GM12892 (cell line): ENCODE measurements at regions not wholly inside any gene's neighbourhood (a gene's known extent, or its start where the extent isn't known, plus 50 kb on each side); places are given as distances from the start of the nearest gene placed in this dataset.

Source experiments
- POLR2A ChIP-seq: IDR thresholded peaks from 2 replicates; pipeline ENCODE4 v1.6.1; 2011; ENCODE audit warnings: low read depth, low read length, control low read depth
- POLR2AphosphoS5 ChIP-seq: IDR thresholded peaks from 2 replicates; pipeline ENCODE4 v1.6.1; 2011; ENCODE audit warnings: low read depth, low read length, control low read depth

DNA sequence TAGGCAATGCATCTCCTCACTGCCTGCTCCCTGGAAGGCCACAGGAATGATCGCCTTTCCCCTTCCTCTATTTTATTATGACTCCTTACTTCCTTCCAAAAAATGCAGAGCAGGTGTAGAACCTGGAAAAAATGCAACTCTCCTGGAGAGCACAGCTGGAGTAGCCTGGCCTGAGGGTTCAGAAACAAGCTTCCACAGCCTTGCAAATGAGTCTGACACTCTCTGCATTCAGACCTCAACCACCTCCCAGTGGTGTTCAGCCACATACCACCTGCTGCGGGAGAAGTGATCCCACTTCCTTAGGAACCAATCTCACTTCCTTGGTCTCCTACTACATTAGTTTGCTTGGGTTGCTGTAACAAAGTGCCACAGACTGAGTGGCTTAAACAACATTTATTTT lies 368.1 kb upstream of the NOCT start:
- TF ChIP-seq POLR2A = no peak
- no peak for TF ChIP-seq POLR2AphosphoS5
